ENCODE measurements at regions not wholly inside any gene's neighbourhood (a gene's known extent, or its start where the extent isn't known, plus 50 kb on each side); places are given as distances from the start of the nearest gene placed in this dataset.
A peak's percentile ranks its signal among the peaks of the same experiment; 100 is the strongest.
"Not testable (repeated sequence)": the region's sequence is repeated elsewhere in the genome, so short reads cannot be mapped to it uniquely, and the experiment has no call there.

DNA sequence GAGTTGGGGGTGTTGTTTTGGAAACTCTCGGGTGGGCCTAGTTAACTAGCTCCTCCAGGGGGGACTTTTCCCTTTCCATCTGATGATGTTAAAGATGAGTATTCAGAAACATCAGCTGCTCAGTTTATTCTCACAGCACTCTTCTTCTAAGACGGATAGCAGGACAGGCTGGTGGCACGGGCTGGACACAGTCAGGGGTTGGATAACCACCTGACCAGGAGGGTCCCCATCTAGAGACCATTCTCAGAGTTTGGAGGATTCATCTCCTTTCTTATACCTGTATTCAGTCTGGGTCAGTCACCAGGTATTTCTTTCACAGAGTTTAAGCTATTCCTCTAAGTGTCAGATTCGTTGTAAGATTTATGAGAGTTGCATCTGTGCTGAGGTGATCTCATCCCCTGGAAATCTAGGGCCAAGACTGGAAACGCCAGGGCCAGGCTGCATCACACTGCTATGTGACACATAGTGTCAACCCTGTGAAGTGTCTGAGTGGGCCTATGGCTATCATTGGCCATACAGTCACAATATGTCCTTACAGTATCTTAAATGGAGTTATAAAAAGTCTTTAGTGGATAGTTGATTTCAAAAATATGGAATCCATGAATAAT lies 111.7 kb downstream of the FAM50B start:
- no peak for DNase-seq (ENCODE audit: extremely low read depth in 1 of 2, low read depth in 1 of 2)

DNA sequence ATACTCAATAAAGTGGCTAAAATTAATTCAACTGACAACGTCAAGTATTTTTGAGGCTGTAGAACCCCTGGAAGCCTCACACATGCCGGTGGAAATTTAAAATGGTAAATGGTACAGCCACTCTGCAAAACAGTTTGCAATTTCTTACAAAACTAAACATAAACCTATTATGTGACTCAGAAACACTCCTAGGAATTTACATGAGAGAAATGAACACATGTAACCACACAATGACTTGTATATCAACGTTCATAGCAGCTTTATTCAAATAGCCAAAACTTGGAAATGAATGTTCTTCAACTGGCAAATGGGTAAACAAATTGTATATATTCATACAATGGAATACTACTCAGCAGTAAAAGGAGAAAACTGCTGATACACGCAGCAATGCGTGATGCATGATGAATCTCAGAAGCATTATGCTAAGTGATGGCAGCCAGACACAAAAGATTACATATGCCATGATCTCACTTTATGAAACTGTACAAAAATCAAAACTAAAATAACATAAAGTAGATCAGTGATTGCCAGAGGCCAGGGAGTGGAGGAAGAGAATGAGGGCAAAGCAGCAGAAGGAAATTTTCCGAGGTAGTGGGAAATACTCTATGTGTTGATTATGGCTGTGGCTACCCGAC lies 112.5 kb downstream of the FAM50B start:
- DNase-seq (ENCODE audit: extremely low read depth in 1 of 2, low read depth in 1 of 2), result no peak

DNA sequence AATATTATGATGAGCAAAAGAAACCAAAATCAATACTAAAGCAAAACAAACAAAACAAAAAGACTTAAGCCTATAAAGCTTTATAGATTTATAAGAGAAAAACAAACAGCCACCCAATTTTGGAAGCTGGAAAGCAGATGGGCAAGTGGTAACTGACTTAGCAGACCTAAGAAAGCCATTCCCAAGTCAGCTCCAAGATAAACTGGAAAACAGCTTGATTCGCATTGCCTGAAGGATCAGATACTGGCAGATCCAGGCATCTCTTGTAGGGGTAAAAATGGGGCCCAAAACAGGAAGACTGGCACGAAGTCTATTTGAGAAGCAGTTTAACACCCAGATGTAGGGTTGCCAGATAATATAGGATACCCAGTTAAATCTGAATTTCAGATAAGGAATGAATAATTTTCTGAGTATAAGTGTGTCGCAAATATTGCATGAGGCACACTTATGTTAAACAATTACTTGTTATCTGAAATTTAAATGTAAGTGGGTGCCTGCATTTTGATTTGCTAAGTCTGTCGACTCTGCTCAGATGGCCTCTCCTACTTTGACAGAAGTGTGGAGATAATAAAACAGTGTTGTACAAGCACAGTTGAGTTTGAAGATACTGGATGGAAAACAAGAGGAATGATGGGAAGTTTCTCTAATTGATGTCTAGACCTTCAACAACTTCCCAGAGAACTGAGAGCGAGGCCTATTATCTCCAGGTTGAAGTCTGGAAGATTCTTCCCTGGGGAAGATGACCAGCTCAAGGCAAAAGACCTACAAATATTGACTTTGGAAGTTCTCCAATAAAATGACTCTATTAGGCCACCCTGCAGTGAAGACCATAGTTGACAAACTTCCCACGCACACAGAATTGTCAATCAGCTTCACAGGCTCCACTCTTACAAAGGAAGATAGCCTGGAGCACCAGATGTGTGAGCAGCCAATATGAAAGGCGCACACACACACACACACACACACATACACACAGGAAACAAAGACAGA lies 113.4 kb downstream of the FAM50B start:
- DNase-seq (ENCODE audit: extremely low read depth in 1 of 2, low read depth in 1 of 2), result no peak

DNA sequence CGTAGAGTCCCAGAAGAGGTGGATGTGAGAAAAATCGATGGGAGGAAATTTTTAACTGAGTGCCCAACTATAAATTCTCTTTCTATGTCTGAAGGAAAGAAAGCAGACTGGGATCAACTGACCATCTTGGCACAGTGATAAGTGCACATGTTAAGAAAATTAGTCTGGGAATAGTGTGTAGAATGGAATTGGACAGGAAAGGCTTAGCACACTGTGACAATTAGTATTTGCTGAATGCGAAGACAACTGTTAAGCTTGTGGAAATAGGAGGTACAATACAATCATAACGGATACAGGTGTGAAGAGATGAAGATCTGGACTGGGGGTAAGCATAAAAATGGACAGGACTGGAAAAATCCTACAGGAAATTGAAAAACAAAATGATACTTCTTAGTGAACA lies 114.3 kb downstream of the FAM50B start:
- no peak for DNase-seq (ENCODE audit: extremely low read depth in 1 of 2, low read depth in 1 of 2)

DNA sequence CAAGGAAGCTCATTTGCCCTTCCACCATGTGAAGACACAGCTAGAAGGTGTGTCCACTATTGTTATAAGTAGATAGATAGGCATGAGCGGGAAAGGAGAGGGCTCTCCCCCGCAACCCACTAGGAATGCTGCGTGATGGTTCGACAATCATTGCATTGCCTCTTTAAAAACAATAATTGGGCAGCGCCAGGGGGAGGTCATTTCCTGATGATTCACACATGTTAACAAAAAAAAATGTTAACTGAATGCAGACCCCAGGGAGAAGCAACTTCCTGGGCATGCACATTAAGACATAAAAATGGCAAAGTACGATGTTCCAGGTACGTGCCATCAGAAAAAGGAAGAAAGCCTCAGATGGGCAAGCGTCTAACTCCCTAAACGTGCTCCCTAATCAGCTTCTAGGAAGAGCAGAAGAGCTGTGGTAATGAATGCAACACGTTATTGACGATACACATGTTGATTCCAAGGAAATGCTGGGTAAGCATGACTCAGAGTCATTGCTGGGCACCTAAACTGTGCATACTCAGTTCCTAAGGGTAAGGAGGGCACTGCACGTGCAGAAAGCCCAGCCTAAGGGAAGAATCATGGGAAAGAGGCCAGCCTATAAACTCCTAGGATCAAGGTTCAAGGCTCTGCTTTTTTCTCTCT lies 113.7 kb downstream of the FAM217A start:
- DNase-seq (ENCODE audit: extremely low read depth in 1 of 2, low read depth in 1 of 2), result no peak

DNA sequence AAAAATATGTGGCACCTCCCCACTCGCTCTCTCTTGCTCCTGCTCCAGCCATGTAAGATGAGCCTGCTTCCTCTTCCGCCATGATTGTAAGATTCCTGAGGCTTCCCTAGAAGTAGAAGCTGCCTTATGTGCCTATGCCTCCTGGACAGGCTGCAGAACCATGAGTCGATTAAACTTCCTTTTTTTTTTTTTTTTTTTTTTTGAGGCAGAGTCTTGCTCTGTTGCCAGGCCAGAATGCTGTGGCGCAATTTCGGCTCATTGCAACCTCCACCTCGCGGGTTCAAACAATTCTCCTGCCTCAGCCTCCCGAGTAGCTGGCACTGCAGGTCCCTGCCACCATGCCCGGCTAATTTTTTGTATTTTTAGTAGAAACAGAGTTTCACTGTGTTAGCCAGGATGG lies 112.5 kb downstream of the FAM217A start:
- DNase-seq (ENCODE audit: extremely low read depth in 1 of 2, low read depth in 1 of 2), result no peak

DNA sequence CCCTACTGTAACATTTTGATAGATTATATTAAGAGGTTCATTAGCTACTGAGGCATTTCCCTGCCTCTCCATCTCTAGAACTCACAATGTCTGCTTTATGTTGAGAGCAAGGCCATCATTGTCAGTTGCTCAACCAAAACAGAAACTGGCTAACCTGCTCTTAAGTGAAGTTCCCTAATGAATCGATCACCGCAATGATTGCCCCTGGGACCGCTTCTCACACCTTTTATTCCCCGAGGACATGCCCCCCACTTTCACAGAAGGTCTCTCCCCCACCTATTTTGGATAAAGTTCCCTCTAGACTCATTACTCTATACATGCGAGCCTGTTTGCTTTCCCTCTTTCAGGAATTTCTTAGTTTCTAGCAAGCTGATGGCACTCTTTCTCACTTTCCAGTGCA lies 108.8 kb downstream of the FAM217A start:
- no peak for DNase-seq (ENCODE audit: extremely low read depth in 1 of 2, low read depth in 1 of 2)

DNA sequence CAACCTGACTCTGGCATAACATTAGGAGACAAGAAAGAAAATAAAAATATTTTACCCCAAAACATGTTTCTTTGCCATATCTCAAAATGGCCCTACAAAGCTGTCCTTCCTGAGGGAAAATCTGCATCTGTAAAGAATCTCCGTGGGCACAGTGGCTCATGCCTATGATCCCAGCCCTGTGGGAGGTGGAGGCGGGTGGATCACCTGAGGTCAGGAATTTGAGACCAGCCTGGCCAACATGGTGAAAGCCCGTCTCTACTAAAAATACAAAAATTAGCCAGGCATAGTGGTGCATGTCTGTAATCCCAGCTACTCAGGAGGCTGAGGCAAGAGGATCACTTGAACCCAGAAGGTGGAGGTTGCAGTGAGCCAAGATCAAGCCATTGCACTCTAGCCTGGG lies 105.8 kb downstream of the FAM217A start:
- not testable (repeated sequence) for DNase-seq (ENCODE audit: extremely low read depth in 1 of 2, low read depth in 1 of 2)

DNA sequence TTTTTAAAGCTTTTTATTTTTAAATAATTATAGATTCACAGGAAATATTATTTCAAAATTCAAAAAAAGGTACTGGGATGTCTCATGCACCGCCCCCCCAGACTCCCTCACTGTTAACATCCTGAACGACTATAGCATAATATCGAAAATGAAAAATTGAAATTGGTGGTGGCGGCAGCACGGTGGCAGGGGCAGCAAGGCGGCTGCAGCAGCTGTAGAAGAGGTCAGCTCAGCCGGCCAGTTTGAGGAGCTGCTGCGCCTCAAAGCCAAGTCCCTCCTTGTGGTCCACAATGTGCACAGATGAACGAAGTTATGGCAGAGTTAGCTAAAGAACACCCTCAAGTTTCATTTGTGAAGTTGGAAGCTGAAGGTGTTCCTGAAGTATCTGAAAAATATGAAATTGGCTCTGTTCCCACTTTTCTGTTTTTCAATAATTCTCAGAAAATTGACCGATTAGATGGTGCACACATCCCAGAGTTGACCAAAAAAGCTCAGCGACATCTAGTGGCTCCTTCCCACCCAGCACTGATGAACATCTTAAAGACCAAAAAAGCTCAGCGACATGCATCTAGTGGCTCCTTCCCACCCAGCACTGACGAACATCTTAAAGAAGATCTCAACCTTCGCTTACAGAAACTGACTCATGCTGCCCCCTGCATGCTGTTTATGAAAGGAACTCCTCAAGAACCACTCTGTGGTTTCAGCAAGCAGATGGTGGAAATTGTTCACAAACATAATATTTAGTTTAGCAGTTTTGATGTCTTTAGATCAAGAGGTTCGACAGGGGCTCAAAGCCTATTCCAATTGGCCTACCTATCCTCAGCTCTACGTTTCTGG lies 100.8 kb downstream of the FAM217A start:
- peak; percentile 3 to 5 for DNase-seq (ENCODE audit: extremely low read depth in 1 of 2, low read depth in 1 of 2)

DNA sequence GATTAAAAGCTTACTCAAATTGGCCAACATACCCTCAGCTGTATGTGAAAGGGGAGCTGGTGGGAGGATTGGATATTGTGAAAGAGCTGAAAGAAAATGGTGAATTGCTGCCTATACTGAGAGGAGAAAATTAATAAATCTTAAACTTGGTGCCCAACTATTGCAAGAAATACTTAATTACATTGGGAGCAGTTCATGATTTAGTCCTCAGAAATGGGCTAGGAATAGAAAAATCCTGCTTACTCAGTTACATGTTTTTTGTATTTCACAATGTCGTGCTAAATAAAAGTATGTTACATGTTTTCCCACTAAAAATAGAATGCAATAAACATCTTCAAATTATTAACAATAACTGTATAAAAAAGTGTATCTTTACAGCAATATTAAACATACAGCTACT lies 100.0 kb downstream of the FAM217A start:
- DNase-seq (ENCODE audit: extremely low read depth in 1 of 2, low read depth in 1 of 2), result not testable (repeated sequence)

DNA sequence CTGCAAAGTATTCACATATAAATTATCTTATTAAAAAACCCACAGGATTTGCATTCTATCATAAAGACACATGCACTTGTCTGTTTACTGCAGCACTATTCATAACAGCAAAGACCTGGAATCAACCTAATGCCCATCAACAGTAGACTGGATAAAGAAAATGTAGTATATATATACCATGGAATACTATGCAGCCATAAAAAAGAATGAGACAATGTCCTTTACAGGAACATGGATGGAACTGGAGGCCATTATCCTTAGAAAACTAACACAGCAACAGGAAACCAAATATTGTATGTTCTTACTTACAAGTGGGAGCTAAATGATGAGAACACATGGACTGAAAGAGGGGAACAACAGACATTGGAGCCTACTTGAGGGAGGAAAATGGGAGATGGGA lies 97.0 kb downstream of the FAM217A start:
- DNase-seq (ENCODE audit: extremely low read depth in 1 of 2, low read depth in 1 of 2), result no peak

DNA sequence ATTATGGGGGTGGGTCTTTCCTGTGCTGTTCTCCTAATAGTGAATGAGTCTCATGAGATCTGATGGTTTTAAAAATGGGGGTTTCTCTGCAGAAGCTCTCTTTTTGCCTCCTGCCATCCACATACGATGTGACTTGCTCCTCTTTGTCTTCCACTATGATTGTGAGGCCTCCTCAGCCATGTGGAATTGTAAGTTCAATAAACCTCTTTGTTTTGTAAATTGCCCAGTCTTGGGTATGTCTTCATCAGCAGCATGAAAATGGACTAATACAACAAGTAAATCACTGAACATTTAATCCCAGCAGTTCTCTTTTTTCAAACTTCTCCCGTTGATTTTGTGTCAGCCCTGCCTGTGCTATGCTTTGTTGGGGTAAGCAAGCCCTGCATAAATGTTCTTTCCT lies 95.2 kb downstream of the FAM217A start:
- no peak for DNase-seq (ENCODE audit: extremely low read depth in 1 of 2, low read depth in 1 of 2)

DNA sequence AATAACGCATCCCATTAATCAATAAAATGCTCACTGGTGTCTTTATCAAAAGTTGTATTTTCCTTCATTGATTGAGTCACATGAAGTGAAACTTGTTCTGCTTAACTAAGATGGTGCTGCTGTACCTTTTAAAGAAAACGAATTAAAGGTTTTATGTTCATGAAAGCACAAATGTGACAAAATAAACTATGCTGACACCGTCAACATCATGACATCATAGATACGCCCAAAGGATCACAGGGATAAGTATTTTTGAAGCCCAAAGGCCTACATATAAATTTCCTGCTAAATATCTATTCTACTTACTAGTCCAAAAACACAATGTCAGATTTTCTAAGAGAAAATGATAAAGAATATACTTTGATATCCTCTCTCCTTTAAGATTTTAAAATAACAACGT lies 94.4 kb downstream of the FAM217A start:
- DNase-seq (ENCODE audit: extremely low read depth in 1 of 2, low read depth in 1 of 2), result no peak

DNA sequence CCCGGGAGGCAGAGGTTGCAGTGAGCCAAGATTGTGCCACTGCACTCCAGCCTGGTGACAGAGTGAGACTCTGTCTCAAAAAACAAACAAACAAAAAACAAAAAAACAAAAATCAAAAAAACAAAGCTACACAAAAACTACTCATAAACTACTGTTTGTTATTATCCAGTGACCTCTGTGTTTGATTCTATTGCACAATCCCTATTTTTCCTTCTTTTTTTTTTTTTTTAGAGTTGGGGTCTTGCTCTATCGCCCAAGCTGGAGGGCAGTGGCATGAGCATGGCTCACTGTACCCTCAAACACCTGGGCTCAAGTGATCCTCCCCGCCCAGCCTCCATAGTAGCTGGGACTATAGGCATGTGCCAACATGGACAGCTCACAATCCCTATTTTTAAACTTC lies 92.7 kb downstream of the FAM217A start:
- DNase-seq (ENCODE audit: extremely low read depth in 1 of 2, low read depth in 1 of 2), result no peak

DNA sequence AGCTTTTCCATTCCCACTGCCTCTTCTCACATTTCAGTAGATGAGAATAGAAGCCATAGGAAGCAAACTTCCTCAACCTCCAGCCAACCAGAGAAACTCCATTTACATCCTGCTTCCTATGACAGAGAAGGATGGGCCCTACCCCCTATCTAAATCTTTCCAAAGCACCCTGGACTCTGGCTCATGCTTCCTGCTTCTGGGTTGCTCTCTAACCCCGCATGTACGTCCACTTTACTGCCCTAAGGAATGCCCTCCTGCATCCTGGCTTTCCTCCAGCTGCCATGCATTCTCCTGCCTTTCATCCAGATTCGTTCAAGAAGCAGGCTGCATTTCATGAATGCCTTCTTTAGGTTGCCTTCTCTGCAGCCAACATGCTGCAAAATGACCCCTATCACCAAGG lies 91.9 kb downstream of the FAM217A start:
- no peak for DNase-seq (ENCODE audit: extremely low read depth in 1 of 2, low read depth in 1 of 2)

DNA sequence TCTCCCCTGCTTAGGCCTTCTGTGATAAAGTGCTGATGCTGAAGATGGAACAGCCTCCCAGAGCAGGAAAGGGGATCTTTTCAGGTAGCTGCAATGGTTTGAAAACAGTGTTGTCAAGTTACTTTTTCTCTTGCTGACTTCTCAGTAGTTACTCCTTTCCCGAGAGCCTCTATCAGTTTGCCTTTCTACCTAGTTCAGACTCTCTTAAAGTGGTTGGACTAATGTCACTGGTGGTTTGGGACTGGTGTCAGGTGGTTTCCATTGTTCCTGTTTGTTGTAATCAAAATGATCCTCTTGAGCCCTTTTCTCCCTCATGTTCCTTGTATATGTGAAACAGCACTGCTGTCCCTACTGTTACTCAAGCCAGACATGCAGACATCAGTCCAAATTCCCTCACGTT lies 91.4 kb downstream of the FAM217A start:
- DNase-seq (ENCODE audit: extremely low read depth in 1 of 2, low read depth in 1 of 2), result no peak

DNA sequence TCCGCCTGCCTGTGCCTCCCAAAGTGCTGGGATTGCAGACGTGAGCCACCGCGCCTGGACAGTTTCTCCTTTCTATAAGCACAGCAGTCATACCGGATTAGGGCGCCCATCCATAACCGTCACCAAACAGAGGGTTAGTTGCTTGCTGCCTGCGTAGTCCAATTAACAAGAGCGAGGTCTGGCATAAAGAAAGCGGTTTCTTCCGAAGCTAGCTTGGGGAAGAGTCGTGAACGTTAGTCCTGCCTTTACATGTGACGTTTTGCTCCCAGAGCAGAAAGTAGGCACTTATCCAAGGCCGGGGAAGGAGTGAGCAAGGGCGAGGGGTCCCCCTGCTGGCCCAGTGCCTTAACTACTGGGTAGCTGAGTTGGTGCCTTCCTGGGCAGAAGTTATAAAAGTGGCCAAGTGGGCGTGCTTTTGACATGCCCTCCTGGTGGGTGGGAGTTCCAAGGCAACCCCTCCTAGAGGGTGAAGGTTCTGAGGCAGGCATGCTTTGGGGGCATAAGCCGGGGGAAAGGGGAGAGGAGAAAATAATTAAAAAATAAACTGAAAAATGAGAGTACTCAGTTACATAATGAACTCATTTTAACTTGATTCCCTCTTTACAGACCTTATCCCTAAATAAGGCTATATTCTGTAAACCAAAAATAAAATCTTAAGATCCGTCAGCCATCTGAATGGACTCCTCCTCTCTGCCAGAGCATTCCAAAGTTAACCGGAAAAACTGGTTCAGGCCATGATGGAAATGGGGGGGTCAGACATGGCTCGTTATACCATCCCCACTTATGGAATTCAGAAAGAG lies 88.0 kb downstream of the FAM217A start:
- DNase-seq (ENCODE audit: extremely low read depth in 1 of 2, low read depth in 1 of 2), result peak; percentile 34 to 45

DNA sequence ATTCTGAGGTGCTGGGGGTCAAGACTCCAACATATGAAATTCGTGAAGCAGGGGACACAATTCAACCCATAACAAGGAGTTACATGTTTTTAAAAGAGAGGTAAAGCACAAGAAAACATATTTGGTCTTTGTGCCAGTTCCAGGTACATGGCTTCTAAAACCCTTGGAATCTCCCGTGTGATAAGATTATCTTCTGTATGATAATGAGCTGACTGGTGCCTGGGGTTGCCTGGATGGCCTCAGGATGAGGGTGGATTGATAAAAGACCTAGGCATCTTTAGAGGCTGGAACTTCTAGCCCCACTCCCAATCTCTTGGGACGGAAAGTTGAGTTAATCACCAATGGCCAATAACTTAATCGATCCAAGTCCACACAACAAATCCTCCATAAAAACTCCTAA lies 87.0 kb downstream of the FAM217A start:
- no peak for DNase-seq (ENCODE audit: extremely low read depth in 1 of 2, low read depth in 1 of 2)

DNA sequence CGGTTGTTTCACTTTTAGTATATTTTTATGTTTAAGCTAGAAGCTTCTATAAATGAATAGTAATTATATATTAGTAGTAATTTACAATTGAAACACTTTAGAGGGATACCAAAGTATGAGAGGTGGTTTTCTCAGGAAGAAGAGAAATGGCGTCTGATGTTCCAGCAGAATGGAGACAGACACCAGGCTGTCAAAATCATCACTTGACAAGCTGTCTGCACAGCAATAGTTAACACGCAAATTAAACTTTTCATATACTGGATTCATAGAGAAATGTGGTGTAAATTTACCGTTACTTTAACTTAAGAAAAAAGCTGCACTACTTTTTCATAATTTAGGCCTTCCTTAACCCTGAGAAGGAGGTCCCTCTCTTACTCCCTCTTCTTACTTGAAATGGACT lies 82.6 kb downstream of the FAM217A start:
- DNase-seq (ENCODE audit: extremely low read depth in 1 of 2, low read depth in 1 of 2), result no peak
